HepG2 (cell line): ENCODE measurements at regions not wholly inside any gene's neighbourhood (a gene's known extent, or its start where the extent isn't known, plus 50 kb on each side); places are given as distances from the start of the nearest gene placed in this dataset.

Source experiments
- ATF4 ChIP-seq, 2 experiments: fragments of 450-650 bp in 1 of 2; sonication (generic) in 1 of 2; formaldehyde crosslinking; IDR thresholded peaks; 2 replicates each; pipeline versions ENCODE4 v1.5.0 to v1.8.0; 2020 to 2022; ENCODE audit warnings: mild to moderate bottlenecking in 1 of 2, missing genetic modification reagents in 1 of 2
- ATF7 ChIP-seq, 2 experiments: fragments of 450-650 bp in 1 of 2; sonication (generic) in 1 of 2; formaldehyde crosslinking in 1 of 2; IDR thresholded peaks; 2 replicates each; pipeline versions ENCODE4 v1.4.0 to v1.6.1; 2016 to 2020; ENCODE audit warnings: antibody characterized with exemption in 1 of 2, mild to moderate bottlenecking in 1 of 2, missing genetic modification reagents in 1 of 2
- CAMTA2 ChIP-seq: sonication (generic); formaldehyde crosslinking; IDR thresholded peaks from 2 replicates; pipeline ENCODE4 v1.4.0; 2020; ENCODE audit warnings: mild to moderate bottlenecking, missing genetic modification reagents, borderline replicate concordance
- CBX5 ChIP-seq: sonication (generic); formaldehyde crosslinking; IDR thresholded peaks from 2 replicates; pipeline ENCODE4 v1.4.0; 2020; ENCODE audit warnings: missing genetic modification reagents, borderline replicate concordance
- HNRNPK ChIP-seq: fragments of 200-400 bp; formaldehyde crosslinking; IDR thresholded peaks from 2 replicates; pipeline ENCODE4 v1.6.1; 2018; ENCODE audit warnings: low read length, low read depth, moderate library complexity, mild to moderate bottlenecking; ENCODE audit not compliant: poor library complexity, severe bottlenecking
- KLF11 ChIP-seq: IDR thresholded peaks from 2 replicates; pipeline ENCODE4 v1.6.1; 2016; ENCODE audit warnings: missing compliant biosample characterization
- KLF13 ChIP-seq: sonication (generic); formaldehyde crosslinking; IDR thresholded peaks from 2 replicates; pipeline ENCODE4 v1.4.0; 2020; ENCODE audit warnings: mild to moderate bottlenecking, missing genetic modification reagents
- MATR3 ChIP-seq: sonication (generic); formaldehyde crosslinking; IDR thresholded peaks from 2 replicates; pipeline ENCODE4 v1.4.0; 2020; ENCODE audit warnings: missing genetic modification reagents
- MYNN ChIP-seq: sonication (generic); formaldehyde crosslinking; IDR thresholded peaks from 2 replicates; pipeline ENCODE4 v1.4.0; 2020; ENCODE audit warnings: mild to moderate bottlenecking, low read depth, missing genetic modification reagents
- NPAS2 ChIP-seq: sonication (generic); formaldehyde crosslinking; IDR thresholded peaks from 2 replicates; pipeline ENCODE4 v1.8.0; 2022; ENCODE audit warnings: mild to moderate bottlenecking, missing genetic modification reagents, borderline replicate concordance
- SRSF4 ChIP-seq: fragments of 200-400 bp; formaldehyde crosslinking; IDR thresholded peaks from one replicate; pipeline ENCODE4 v1.6.1; 2018; ENCODE audit warnings: mild to moderate bottlenecking, low read depth, low read length, moderate library complexity; ENCODE audit not compliant: poor library complexity, severe bottlenecking
- UBTF ChIP-seq: sonication (generic); formaldehyde crosslinking; IDR thresholded peaks from 2 replicates; pipeline ENCODE4 v1.4.0; 2020; ENCODE audit warnings: mild to moderate bottlenecking, missing genetic modification reagents
- YY1 ChIP-seq: IDR thresholded peaks from 2 replicates; pipeline ENCODE4 v1.6.1; 2011; ENCODE audit warnings: low read length, low read depth, moderate library complexity, mild to moderate bottlenecking; ENCODE audit not compliant: insufficient read depth, insufficient replicate concordance
- ZNF160 ChIP-seq: sonication (generic); formaldehyde crosslinking; IDR thresholded peaks from 2 replicates; pipeline ENCODE4 v1.8.0; 2022; ENCODE audit warnings: mild to moderate bottlenecking, inconsistent platforms, missing genetic modification reagents
- ZNF253 ChIP-seq: sonication (generic); formaldehyde crosslinking; IDR thresholded peaks from 2 replicates; pipeline ENCODE4 v1.8.0; 2022; ENCODE audit warnings: mild to moderate bottlenecking, missing genetic modification reagents, borderline replicate concordance
- ZNF264 ChIP-seq: sonication (generic); formaldehyde crosslinking; IDR thresholded peaks from 2 replicates; pipeline ENCODE4 v1.4.0; 2020; ENCODE audit warnings: missing genetic modification reagents
- ZNF331 ChIP-seq: sonication (generic); formaldehyde crosslinking; IDR thresholded peaks from 2 replicates; pipeline ENCODE4 v1.4.0; 2020; ENCODE audit warnings: missing genetic modification reagents
- ZNF549 ChIP-seq: sonication (generic); formaldehyde crosslinking; IDR thresholded peaks from 2 replicates; pipeline ENCODE4 v1.5.0; 2020; ENCODE audit warnings: missing genetic modification reagents
- ZNF709 ChIP-seq: sonication (generic); formaldehyde crosslinking; IDR thresholded peaks from 2 replicates; pipeline ENCODE4 v1.5.0; 2020; ENCODE audit warnings: mild to moderate bottlenecking, missing genetic modification reagents
- ZNF782 ChIP-seq: sonication (generic); formaldehyde crosslinking; IDR thresholded peaks from 2 replicates; pipeline ENCODE4 v1.4.0; 2020; ENCODE audit warnings: missing genetic modification reagents, mild to moderate bottlenecking, borderline replicate concordance
- TF ChIP-seq, protein P1 (sequence below): IDR thresholded peaks from 2 replicates; pipeline ENCODE4 v1.6.1; 2016; ENCODE audit warnings: mild to moderate bottlenecking
- TF ChIP-seq, protein P2 (sequence below): sonication (generic); formaldehyde crosslinking; IDR thresholded peaks from 2 replicates; pipeline ENCODE4 v1.8.0; 2022; ENCODE audit warnings: mild to moderate bottlenecking, missing genetic modification reagents, moderate library complexity
- TF ChIP-seq, protein P3 (sequence below): sonication (generic); formaldehyde crosslinking; IDR thresholded peaks from 2 replicates; pipeline ENCODE4 v1.4.0; 2020; ENCODE audit warnings: missing genetic modification reagents; ENCODE audit errors: not compliant biosample characterization

DNA sequence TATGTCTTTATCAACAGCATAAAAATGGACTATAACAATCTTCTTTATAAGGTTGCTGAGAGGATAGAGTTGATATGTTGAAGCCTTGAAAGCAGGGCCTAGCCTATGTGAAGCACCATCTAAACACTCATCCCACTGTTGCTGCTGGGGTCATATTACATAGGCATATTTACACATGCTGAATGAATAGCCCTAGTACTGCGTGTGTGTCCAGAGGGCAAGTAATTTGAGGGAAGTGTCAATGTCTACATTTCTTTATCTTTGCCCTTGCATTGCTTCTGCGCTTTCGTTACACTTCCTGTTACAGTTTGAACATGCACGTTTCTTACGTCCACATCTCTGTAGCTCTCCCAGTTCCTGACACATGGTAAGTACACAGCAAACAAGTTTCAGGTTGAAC lies 280.3 kb upstream of the ATP5MC3 start (continued):
- TF ChIP-seq ATF4 (CRISPR knock-in tag; IDR thresholded peaks at IDR 0.05), result no peak
- peak; percentile 61; the same call in 1 of the 2 replicates for TF ChIP-seq ZNF331
- no peak for TF ChIP-seq ZNF782 (CRISPR knock-in tag)
- no peak for TF ChIP-seq MYNN
- TF ChIP-seq SRSF4, result no peak
- no peak for TF ChIP-seq ZNF160 (CRISPR knock-in tag)
- no peak for TF ChIP-seq NPAS2 (CRISPR knock-in tag)
- no peak for TF ChIP-seq ZNF709 (CRISPR knock-in tag)
- no peak for TF ChIP-seq UBTF (CRISPR knock-in tag)
- TF ChIP-seq, protein P1, sequence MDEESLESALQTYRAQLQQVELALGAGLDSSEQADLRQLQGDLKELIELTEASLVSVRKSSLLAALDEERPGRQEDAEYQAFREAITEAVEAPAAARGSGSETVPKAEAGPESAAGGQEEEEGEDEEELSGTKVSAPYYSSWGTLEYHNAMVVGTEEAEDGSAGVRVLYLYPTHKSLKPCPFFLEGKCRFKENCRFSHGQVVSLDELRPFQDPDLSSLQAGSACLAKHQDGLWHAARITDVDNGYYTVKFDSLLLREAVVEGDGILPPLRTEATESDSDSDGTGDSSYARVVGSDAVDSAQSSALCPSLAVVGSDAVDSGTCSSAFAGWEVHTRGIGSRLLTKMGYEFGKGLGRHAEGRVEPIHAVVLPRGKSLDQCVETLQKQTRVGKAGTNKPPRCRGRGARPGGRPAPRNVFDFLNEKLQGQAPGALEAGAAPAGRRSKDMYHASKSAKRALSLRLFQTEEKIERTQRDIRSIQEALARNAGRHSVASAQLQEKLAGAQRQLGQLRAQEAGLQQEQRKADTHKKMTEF, result peak; percentile 69
- TF ChIP-seq KLF13 (CRISPR knock-in tag), result no peak
- TF ChIP-seq CBX5 (CRISPR knock-in tag), result no peak
- TF ChIP-seq YY1, result no peak
- TF ChIP-seq CAMTA2 (CRISPR knock-in tag), result no peak
- TF ChIP-seq ZNF264 (CRISPR knock-in tag), result no peak
- no peak for TF ChIP-seq ATF7 (IDR thresholded peaks at IDR 0.05)
- TF ChIP-seq ATF7 (CRISPR knock-in tag; IDR thresholded peaks at IDR 0.05), result no peak
- no peak for TF ChIP-seq ZNF253 (CRISPR knock-in tag)
- no peak for TF ChIP-seq HNRNPK
- TF ChIP-seq MATR3 (CRISPR knock-in tag), result no peak
- TF ChIP-seq ZNF549, result no peak
- TF ChIP-seq, protein P2, sequence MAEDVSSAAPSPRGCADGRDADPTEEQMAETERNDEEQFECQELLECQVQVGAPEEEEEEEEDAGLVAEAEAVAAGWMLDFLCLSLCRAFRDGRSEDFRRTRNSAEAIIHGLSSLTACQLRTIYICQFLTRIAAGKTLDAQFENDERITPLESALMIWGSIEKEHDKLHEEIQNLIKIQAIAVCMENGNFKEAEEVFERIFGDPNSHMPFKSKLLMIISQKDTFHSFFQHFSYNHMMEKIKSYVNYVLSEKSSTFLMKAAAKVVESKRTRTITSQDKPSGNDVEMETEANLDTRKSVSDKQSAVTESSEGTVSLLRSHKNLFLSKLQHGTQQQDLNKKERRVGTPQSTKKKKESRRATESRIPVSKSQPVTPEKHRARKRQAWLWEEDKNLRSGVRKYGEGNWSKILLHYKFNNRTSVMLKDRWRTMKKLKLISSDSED (CRISPR knock-in tag), result no peak
- no peak for TF ChIP-seq KLF11 (CRISPR knock-in tag)
- TF ChIP-seq, protein P3, sequence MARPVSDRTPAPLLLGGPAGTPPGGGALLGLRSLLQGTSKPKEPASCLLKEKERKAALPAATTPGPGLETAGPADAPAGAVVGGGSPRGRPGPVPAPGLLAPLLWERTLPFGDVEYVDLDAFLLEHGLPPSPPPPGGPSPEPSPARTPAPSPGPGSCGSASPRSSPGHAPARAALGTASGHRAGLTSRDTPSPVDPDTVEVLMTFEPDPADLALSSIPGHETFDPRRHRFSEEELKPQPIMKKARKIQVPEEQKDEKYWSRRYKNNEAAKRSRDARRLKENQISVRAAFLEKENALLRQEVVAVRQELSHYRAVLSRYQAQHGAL (CRISPR knock-in tag), result no peak
